ENCODE measurements at regions not wholly inside any gene's neighbourhood (a gene's known extent, or its start where the extent isn't known, plus 50 kb on each side); places are given as distances from the start of the nearest gene placed in this dataset.

DNA sequence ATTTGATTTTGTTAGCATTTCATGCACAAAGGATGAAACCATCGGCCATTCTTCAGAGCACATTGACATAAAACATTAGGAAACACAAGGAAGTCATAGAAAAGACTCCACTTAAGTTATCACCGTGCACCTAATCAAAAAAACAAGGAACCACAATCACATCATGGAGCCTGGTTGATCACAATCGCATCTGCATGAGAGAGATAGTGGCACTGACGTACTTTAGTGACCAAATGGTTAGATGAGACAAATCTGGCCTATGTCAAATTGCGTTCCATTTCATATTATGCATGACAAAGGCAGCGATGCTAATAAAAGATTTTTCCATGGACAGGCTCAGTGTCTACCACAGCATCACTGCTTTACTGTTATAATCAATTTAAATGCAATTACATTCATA, 571.8 kb upstream of the ADGRL2 start:
- Histone ChIP-seq H3K9me3 (ENCODE audit: control insufficient read depth, low read length) (no peaks in the 10 kb centered on the region), H3K23ac (ENCODE audit: low read length in 2 of 2) (no peak overlapping the region), H3K14ac (ENCODE audit: low read length in 2 of 2) (no peak overlapping the region), H3K36me3 (ENCODE audit: control insufficient read depth in 1 of 2, insufficient read depth in 2 of 2, low read depth in 1 of 2, low read length in 2 of 2) (no peaks in the 10 kb centered on the region), H3K4me3 (ENCODE audit: insufficient read depth in 1 of 2, low read depth in 1 of 2, low read length in 2 of 2) (no peak overlapping the region), H2BK12ac (ENCODE audit: low read length in 2 of 2) (no peak overlapping the region), H2BK15ac (ENCODE audit: low read depth, poor library complexity, severe bottlenecking) (no peak overlapping the region), H4K91ac (ENCODE audit: low read length) (no peak overlapping the region), H3K79me1 (replicated peaks; ENCODE audit: low read length, poor library complexity, severe bottlenecking) (no peaks in the 10 kb centered on the region), H2AK5ac (ENCODE audit: low read length, severe bottlenecking) (no peak overlapping the region), H3K27ac (ENCODE audit: low read length, poor library complexity, severe bottlenecking) (no peak overlapping the region), H2AFZ (ENCODE audit: low read depth, low read length) (no peak overlapping the region), H2BK120ac (ENCODE audit: low read depth, low read length) (no peak overlapping the region), H4K8ac (ENCODE audit: low read length) (no peak overlapping the region), H3K4ac (ENCODE audit: low read depth in 1 of 2, low read length in 2 of 2) (no peak overlapping the region), H3K4me2 (ENCODE audit: low read length, poor library complexity, severe bottlenecking) (no peak overlapping the region), H3K27me3 (ENCODE audit: control insufficient read depth in 1 of 2, insufficient read depth in 1 of 2, low read length in 2 of 2) (no peaks in the 10 kb centered on the region), H3K18ac (ENCODE audit: low read depth in 1 of 2, low read length in 2 of 2) (no peak overlapping the region), H2BK5ac (ENCODE audit: low read depth, low read length, poor library complexity, severe bottlenecking) (no peak overlapping the region), H3K4me1 (ENCODE audit: control insufficient read depth, insufficient read depth, low read depth, low read length) (no peaks in the 10 kb centered on the region), H3K9ac (ENCODE audit: low read length) (no peak overlapping the region)
- no peak for DNase-seq
- 92% methylated on average over 5 of the region's 6 CpGs for WGBS

DNA sequence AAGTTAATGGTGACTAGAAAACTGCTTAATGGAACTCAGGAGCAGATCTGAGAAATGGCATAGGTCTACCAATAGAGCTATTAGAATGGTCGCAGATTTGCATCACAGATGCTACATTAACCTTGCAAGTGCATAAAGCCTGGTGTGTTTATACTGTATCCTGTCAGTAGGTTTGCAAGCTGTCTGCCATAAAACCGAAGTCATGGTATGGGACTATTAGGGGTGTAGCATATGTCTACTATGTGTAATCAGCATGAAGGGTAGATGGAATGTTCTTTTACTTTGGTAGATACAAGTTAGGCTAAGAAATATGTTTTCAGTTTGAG, 574.2 kb upstream of the ADGRL2 start:
- 86% methylated on average over 2 of the region's 2 CpGs for WGBS
- H3K23ac ChIP-seq (ENCODE audit: low read length in 2 of 2) = no peak overlapping the region
- H2BK120ac ChIP-seq (ENCODE audit: low read depth, low read length) = no peak overlapping the region
- no peak overlapping the region for H4K8ac ChIP-seq (ENCODE audit: low read length)
- no peaks in the 10 kb centered on the region for H3K79me1 ChIP-seq (replicated peaks; ENCODE audit: low read length, poor library complexity, severe bottlenecking)
- no peaks in the 10 kb centered on the region for H3K4me1 ChIP-seq (ENCODE audit: control insufficient read depth, insufficient read depth, low read depth, low read length)
- H3K9ac ChIP-seq (ENCODE audit: low read length) = no peak overlapping the region
- H3K14ac ChIP-seq (ENCODE audit: low read length in 2 of 2) = no peak overlapping the region
- no peak overlapping the region for H3K4me3 ChIP-seq (ENCODE audit: insufficient read depth in 1 of 2, low read depth in 1 of 2, low read length in 2 of 2)
- H2AK5ac ChIP-seq (ENCODE audit: low read length, severe bottlenecking) = no peak overlapping the region
- no peak overlapping the region for H3K4ac ChIP-seq (ENCODE audit: low read depth in 1 of 2, low read length in 2 of 2)
- DNase-seq = no peak
- no peaks in the 10 kb centered on the region for H3K27me3 ChIP-seq (ENCODE audit: control insufficient read depth in 1 of 2, insufficient read depth in 1 of 2, low read length in 2 of 2)
- no peak overlapping the region for H4K91ac ChIP-seq (ENCODE audit: low read length)
- H3K4me2 ChIP-seq (ENCODE audit: low read length, poor library complexity, severe bottlenecking) = no peak overlapping the region
- no peaks in the 10 kb centered on the region for H3K36me3 ChIP-seq (ENCODE audit: control insufficient read depth in 1 of 2, insufficient read depth in 2 of 2, low read depth in 1 of 2, low read length in 2 of 2)
- no peak overlapping the region for H2AFZ ChIP-seq (ENCODE audit: low read depth, low read length)
- H2BK12ac ChIP-seq (ENCODE audit: low read length in 2 of 2) = no peak overlapping the region
- no peaks in the 10 kb centered on the region for H3K9me3 ChIP-seq (ENCODE audit: control insufficient read depth, low read length)
- H3K27ac ChIP-seq (ENCODE audit: low read length, poor library complexity, severe bottlenecking) = no peak overlapping the region
- H3K18ac ChIP-seq (ENCODE audit: low read depth in 1 of 2, low read length in 2 of 2) = no peak overlapping the region
- no peak overlapping the region for H2BK15ac ChIP-seq (ENCODE audit: low read depth, poor library complexity, severe bottlenecking)
- no peak overlapping the region for H2BK5ac ChIP-seq (ENCODE audit: low read depth, low read length, poor library complexity, severe bottlenecking)

- no peak overlapping the region for H2AK5ac ChIP-seq (ENCODE audit: low read length, severe bottlenecking)
- H2AFZ ChIP-seq (ENCODE audit: low read depth, low read length) = no peak overlapping the region
- peak overlapping the region in 1 of 2 experiments; percentile 23 for H3K14ac ChIP-seq (ENCODE audit: low read length in 2 of 2)
- no peak overlapping the region for H2BK120ac ChIP-seq (ENCODE audit: low read depth, low read length)
- H2BK15ac ChIP-seq (ENCODE audit: low read depth, poor library complexity, severe bottlenecking) = no peak overlapping the region
- DNase-seq = no peak
- no peaks in the 10 kb centered on the region for H3K9me3 ChIP-seq (ENCODE audit: control insufficient read depth, low read length)
- peak overlapping the region in 1 of 2 experiments; percentile 16 for H3K18ac ChIP-seq (ENCODE audit: low read depth in 1 of 2, low read length in 2 of 2)
- H3K23ac ChIP-seq (ENCODE audit: low read length in 2 of 2) = no peak overlapping the region
- no peaks in the 10 kb centered on the region for H3K79me1 ChIP-seq (replicated peaks; ENCODE audit: low read length, poor library complexity, severe bottlenecking)
- no peaks in the 10 kb centered on the region for H3K4me1 ChIP-seq (ENCODE audit: control insufficient read depth, insufficient read depth, low read depth, low read length)
- H3K4me3 ChIP-seq (ENCODE audit: insufficient read depth in 1 of 2, low read depth in 1 of 2, low read length in 2 of 2) = no peak overlapping the region
- no peak overlapping the region for H3K9ac ChIP-seq (ENCODE audit: low read length)
- H3K36me3 ChIP-seq (ENCODE audit: control insufficient read depth in 1 of 2, insufficient read depth in 2 of 2, low read depth in 1 of 2, low read length in 2 of 2) = no peaks in the 10 kb centered on the region
- H3K27ac ChIP-seq (ENCODE audit: low read length, poor library complexity, severe bottlenecking) = no peak overlapping the region
- whole genome bisulfite sequencing = 97% methylated on average over 7 of the region's 7 CpGs
- no peak overlapping the region for H4K91ac ChIP-seq (ENCODE audit: low read length)
- H3K27me3 ChIP-seq (ENCODE audit: control insufficient read depth in 1 of 2, insufficient read depth in 1 of 2, low read length in 2 of 2) = no peaks in the 10 kb centered on the region
- H2BK5ac ChIP-seq (ENCODE audit: low read depth, low read length, poor library complexity, severe bottlenecking) = no peak overlapping the region
- no peak overlapping the region for H4K8ac ChIP-seq (ENCODE audit: low read length)
- H3K4ac ChIP-seq (ENCODE audit: low read depth in 1 of 2, low read length in 2 of 2) = no peak overlapping the region
- no peak overlapping the region for H3K4me2 ChIP-seq (ENCODE audit: low read length, poor library complexity, severe bottlenecking)
- H2BK12ac ChIP-seq (ENCODE audit: low read length in 2 of 2) = no peak overlapping the region
Measured at GRCh38 chr1:81225789-81226602, 574.7 kb upstream of the ADGRL2 start.

DNA sequence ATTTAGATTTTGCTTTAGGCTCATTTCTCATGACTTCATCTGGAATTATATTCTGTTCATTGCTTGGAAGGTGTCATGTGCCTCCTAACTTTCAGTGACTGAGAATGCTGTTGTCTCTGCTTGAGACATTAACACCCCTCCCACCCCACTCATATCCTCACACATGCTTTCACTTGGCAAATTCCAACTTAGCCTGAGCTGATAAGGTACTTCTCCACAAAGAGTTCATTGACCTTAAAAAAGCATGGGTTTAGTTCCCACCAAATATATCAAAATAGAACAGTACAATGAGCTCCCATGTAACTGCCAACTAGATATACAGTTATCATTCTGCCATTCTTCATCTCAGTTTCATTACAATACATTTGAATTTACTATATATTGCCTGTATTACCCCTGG, 576.5 kb upstream of the ADGRL2 start:
- H3K27ac ChIP-seq (ENCODE audit: low read length, poor library complexity, severe bottlenecking) = no peak overlapping the region
- H3K4me1 ChIP-seq (ENCODE audit: control insufficient read depth, insufficient read depth, low read depth, low read length) = no peaks in the 10 kb centered on the region
- no peak overlapping the region for H3K23ac ChIP-seq (ENCODE audit: low read length in 2 of 2)
- H4K91ac ChIP-seq (ENCODE audit: low read length) = no peak overlapping the region
- no peaks in the 10 kb centered on the region for H3K27me3 ChIP-seq (ENCODE audit: control insufficient read depth in 1 of 2, insufficient read depth in 1 of 2, low read length in 2 of 2)
- H3K4me3 ChIP-seq (ENCODE audit: insufficient read depth in 1 of 2, low read depth in 1 of 2, low read length in 2 of 2) = no peak overlapping the region
- no peak overlapping the region for H3K9ac ChIP-seq (ENCODE audit: low read length)
- H2BK120ac ChIP-seq (ENCODE audit: low read depth, low read length) = no peak overlapping the region
- H2BK12ac ChIP-seq (ENCODE audit: low read length in 2 of 2) = no peak overlapping the region
- no peak overlapping the region for H4K8ac ChIP-seq (ENCODE audit: low read length)
- H3K79me1 ChIP-seq (replicated peaks; ENCODE audit: low read length, poor library complexity, severe bottlenecking) = no peaks in the 10 kb centered on the region
- H2BK5ac ChIP-seq (ENCODE audit: low read depth, low read length, poor library complexity, severe bottlenecking) = no peak overlapping the region
- no peaks in the 10 kb centered on the region for H3K36me3 ChIP-seq (ENCODE audit: control insufficient read depth in 1 of 2, insufficient read depth in 2 of 2, low read depth in 1 of 2, low read length in 2 of 2)
- DNase-seq = no peak
- H2AFZ ChIP-seq (ENCODE audit: low read depth, low read length) = no peak overlapping the region
- H3K4ac ChIP-seq (ENCODE audit: low read depth in 1 of 2, low read length in 2 of 2) = no peak overlapping the region
- H3K4me2 ChIP-seq (ENCODE audit: low read length, poor library complexity, severe bottlenecking) = no peak overlapping the region
- H3K14ac ChIP-seq (ENCODE audit: low read length in 2 of 2) = no peak overlapping the region
- no peak overlapping the region for H2AK5ac ChIP-seq (ENCODE audit: low read length, severe bottlenecking)
- H3K18ac ChIP-seq (ENCODE audit: low read depth in 1 of 2, low read length in 2 of 2) = no peak overlapping the region
- H3K9me3 ChIP-seq (ENCODE audit: control insufficient read depth, low read length) = no peaks in the 10 kb centered on the region
- H2BK15ac ChIP-seq (ENCODE audit: low read depth, poor library complexity, severe bottlenecking) = no peak overlapping the region

Measured in mesenchymal stem cell (in vitro differentiated cells and primary cell).